ENCODE measurements at regions not wholly inside any gene's neighbourhood (a gene's known extent, or its start where the extent isn't known, plus 50 kb on each side); places are given as distances from the start of the nearest gene placed in this dataset.

GRCh38 chr10:21349912-21350286 is 175.6 kb downstream of the SKIDA1 start:
- TF ChIP-seq ZNF274 (IDR thresholded peaks at IDR 0.05; ENCODE audit: low read depth, low read length): no peak
- TF ChIP-seq YY1 (IDR thresholded peaks at IDR 0.05; ENCODE audit: insufficient read depth, insufficient read length): no peak

Measured in NT2/D1 (cell line).